ENCODE measurements at regions not wholly inside any gene's neighbourhood (a gene's known extent, or its start where the extent isn't known, plus 50 kb on each side); places are given as distances from the start of the nearest gene placed in this dataset.

DNA sequence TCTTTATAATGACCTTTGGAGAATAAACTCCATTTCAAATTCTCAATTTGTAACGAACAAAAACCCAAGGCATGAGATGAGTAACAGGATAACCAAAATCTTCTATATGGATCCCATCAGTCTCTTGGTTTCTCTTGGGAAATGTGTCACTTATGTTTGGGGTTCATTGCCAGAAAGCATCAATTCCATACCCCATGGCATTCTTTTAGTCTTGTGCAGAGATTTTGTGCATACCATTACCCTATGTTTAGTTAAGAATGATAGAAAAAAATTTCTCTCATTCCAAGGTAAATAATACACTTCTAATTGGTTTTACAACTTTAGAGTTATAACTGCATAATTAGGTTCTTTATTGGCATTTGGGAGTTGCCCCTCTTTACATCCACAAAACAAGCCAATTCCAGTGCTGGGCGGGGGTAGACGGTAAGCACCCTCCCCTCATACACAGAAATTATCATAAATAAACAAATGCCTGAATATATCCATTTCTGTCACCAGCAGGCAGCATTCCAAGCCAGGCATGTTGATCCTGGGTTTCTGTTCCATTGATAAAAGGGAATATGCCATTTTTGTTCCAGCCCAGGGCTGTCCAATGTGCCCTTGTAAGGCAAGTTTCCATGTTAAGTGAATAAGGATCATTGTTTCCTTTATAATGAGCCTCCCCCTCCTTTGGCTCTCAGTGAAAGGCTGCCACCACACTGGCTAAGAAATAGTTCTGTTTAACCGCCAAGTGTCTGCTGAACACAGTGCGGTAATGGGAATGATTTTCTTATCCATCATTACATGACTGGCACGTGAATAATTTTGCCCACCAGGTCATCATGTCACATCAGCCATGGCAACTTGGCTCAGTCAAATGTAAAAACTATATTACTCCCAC, 680.1 kb upstream of the ZEB2 start:
- no peaks in the 10 kb centered on the region for H3K9me3 ChIP-seq (replicated peaks in 1 of 11)
- H3K36me3 ChIP-seq = no peaks in the 10 kb centered on the region
- TF ChIP-seq Cebpa-rat (IDR thresholded peaks at IDR 0.05) = no peak
- H3K4me3 ChIP-seq = no peak overlapping the region
- no peak overlapping the region for H3K9ac ChIP-seq
- no peak overlapping the region for H3K27ac ChIP-seq
- H4K20me1 ChIP-seq = no peaks in the 10 kb centered on the region
- no peak overlapping the region for H3K4me2 ChIP-seq
- H3K27me3 ChIP-seq = no peaks in the 10 kb centered on the region
- no peaks in the 10 kb centered on the region for H3K4me1 ChIP-seq

DNA sequence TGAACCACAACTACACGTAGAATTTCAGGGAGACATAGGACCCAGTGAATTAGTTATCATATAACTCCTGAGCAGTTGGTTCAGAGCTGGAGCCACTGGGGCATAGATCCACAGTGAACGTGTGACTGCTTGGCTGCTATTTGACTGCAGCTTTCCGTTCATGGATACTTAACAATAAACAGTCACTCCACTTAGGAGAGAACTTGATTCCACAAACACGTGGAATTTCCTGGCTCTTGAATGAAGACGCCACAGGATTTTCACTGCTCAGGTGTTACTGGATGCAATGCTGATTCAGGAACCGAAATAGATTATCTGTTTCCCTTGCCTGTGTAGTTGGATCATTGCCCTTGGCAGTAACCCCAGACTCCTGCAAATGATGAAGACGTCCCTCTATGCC, 679.1 kb upstream of the ZEB2 start:
- no peak for TF ChIP-seq Cebpa-rat (IDR thresholded peaks at IDR 0.05)
- H3K4me2 ChIP-seq = no peak overlapping the region
- no peaks in the 10 kb centered on the region for H3K4me1 ChIP-seq
- H3K9ac ChIP-seq = no peak overlapping the region
- H3K4me3 ChIP-seq = no peak overlapping the region
- no peaks in the 10 kb centered on the region for H3K9me3 ChIP-seq (replicated peaks in 1 of 11)
- no peaks in the 10 kb centered on the region for H3K27me3 ChIP-seq
- H4K20me1 ChIP-seq = no peaks in the 10 kb centered on the region
- no peak overlapping the region for H3K27ac ChIP-seq
- no peaks in the 10 kb centered on the region for H3K36me3 ChIP-seq

DNA sequence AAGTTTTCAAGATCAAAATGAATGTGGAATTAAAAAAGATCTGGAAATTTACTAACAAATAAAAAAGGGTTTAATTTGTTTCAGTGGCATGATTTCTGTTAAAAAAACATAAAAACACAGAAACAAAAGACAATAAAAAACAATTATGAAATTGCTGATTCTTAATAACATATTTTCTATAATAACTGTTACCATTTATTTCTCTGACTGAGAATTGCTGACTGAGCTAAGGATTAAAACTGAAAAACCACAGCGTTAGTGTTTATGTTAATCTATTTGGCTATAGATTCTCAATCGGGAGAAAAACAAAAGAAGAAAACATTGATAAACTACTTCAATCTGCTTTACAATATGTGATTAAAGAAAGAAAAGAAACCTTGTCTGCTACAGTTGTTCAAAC, 678.6 kb upstream of the ZEB2 start:
- H3K9ac ChIP-seq = no peak overlapping the region
- H3K4me3 ChIP-seq = no peak overlapping the region
- H3K9me3 ChIP-seq (replicated peaks in 1 of 11) = no peaks in the 10 kb centered on the region
- no peaks in the 10 kb centered on the region for H3K36me3 ChIP-seq
- no peaks in the 10 kb centered on the region for H3K4me1 ChIP-seq
- no peaks in the 10 kb centered on the region for H3K27me3 ChIP-seq
- H4K20me1 ChIP-seq = no peaks in the 10 kb centered on the region
- H3K4me2 ChIP-seq = no peak overlapping the region
- no peak for TF ChIP-seq Cebpa-rat (IDR thresholded peaks at IDR 0.05)
- H3K27ac ChIP-seq = no peak overlapping the region

DNA sequence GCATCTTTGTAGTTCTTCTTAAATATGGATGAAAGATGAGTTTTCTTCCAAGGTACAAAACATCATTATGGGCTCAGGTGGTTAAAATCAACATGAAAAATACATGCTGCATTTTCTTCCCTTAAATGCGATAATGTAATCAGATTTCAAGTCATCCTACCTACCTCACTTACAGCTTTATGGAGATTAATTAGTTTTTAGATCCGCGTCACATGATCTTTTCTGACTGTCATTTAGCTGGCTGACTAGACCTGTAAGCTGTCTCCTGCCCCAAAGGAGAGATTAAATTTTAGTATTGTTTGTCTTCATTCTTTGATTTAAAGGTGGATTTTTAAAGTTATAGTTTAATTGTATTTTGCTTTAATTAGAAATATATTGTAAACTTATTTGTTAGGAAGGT, 678.0 kb upstream of the ZEB2 start:
- TF ChIP-seq Cebpa-rat (IDR thresholded peaks at IDR 0.05) = no peak
- Histone ChIP-seq H3K36me3 (no peaks in the 10 kb centered on the region), H3K9me3 (replicated peaks in 1 of 11) (no peaks in the 10 kb centered on the region), H4K20me1 (no peaks in the 10 kb centered on the region), H3K27me3 (no peaks in the 10 kb centered on the region), H3K4me1 (no peaks in the 10 kb centered on the region), H3K27ac (no peak overlapping the region), H3K4me3 (no peak overlapping the region), H3K4me2 (no peak overlapping the region), H3K9ac (no peak overlapping the region)

DNA sequence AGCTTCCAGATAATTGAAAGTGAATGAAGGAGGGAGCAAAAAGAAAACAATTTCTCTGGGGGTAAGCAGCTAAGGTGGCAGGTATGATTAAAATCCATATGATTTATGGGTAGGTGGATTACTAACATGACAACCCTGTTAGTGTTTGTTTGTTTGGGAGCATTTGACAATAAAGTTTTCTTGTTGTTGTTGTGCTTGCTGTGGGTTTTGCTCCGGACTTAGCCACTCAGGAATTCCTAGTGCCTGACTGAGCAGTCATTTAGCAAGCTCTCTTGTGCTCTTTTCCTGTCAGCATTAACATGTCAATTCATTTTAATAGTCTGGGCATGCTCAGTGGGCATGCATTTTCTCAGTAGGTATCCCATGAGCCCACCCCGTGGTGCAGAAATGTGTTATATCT, 674.8 kb upstream of the ZEB2 start:
- TF ChIP-seq Cebpa-rat (IDR thresholded peaks at IDR 0.05) = no peak
- Histone ChIP-seq H3K9me3 (replicated peaks in 1 of 11) (no peaks in the 10 kb centered on the region), H3K4me1 (peaks cover 0 to 15% (median 2%) of the 10 kb centered on the region in 10 experiments; a peak in 8 of 20 replicates), H3K9ac (no peak overlapping the region), H4K20me1 (no peaks in the 10 kb centered on the region), H3K36me3 (no peaks in the 10 kb centered on the region), H3K4me3 (no peak overlapping the region), H3K27me3 (no peaks in the 10 kb centered on the region), H3K27ac (no peak overlapping the region), H3K4me2 (no peak overlapping the region)

DNA sequence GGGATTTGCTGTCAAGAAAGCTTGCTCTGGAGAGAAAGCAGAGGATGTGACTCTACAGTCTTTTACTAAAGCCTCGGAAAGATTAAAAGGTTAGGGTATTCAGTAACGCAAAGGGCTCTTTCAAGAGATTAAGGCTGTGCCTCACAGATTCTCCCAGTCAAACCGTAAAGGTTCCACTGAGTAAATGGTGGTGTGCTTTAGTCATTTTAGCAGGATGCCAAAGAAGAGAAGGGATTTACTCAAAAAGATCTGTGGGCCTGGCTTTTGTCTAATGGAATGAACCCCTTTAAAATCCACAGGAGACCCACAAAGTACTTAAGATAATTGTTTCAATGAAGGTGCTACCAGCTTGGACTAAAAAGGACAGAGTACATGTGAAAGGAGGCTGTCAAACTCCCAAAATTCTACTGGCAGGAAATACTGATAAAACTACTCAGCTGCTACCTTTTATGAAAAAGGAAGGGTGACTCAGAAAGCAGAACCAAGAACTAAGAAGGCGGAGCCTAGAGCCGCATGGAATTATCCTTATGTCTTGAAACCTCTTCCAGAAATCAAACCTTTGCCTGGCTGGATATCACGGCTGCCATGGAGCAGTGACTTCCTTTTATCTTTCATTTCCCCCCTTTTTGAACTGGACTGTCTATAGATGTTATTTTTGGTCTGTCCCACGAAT, 670.2 kb upstream of the ZEB2 start:
- Histone ChIP-seq H3K4me3 (no peak overlapping the region), H3K9ac (no peak overlapping the region), H3K9me3 (replicated peaks in 1 of 11) (no peaks in the 10 kb centered on the region), H4K20me1 (no peaks in the 10 kb centered on the region), H3K27ac (peak overlapping the region in 2 of 11 experiments; percentile 28 to 53; a peak in 4 of 22 replicates), H3K27me3 (no peaks in the 10 kb centered on the region), H3K4me2 (peak overlapping the region in 4 of 11 experiments; percentile 11 to 70 (median 30); a peak in 7 of 22 replicates), H3K4me1 (peaks cover 0 to 42% (median 5%) of the 10 kb centered on the region in 10 experiments; a peak in 13 of 20 replicates), H3K36me3 (no peaks in the 10 kb centered on the region)
- TF ChIP-seq Cebpa-rat (IDR thresholded peaks at IDR 0.05) = no peak

DNA sequence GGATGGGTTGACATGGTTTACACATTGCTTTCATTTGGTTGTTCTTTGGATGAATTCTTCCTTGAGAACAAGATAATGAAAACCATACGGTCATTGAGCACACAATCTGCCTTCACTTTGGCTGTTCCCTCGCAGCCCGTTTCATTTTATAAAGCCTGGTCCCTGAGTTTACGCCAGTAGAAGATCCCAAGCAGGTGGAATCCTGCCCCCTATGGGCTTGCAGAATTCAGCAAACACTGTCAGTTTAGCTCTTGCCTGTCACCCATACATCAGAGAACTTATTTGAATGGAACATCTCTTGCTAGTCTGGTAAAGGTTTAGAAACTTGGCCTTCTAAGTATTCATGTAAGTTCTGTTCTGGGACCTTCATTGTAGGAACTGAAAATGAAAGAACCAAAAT, 666.4 kb upstream of the ZEB2 start:
- Histone ChIP-seq H3K4me3 (no peak overlapping the region), H3K36me3 (no peaks in the 10 kb centered on the region), H3K27me3 (no peaks in the 10 kb centered on the region), H3K9ac (no peak overlapping the region), H4K20me1 (no peaks in the 10 kb centered on the region), H3K4me2 (peak overlapping the region in 4 of 11 experiments; percentile 13 to 39 (median 16); a peak in 6 of 22 replicates), H3K4me1 (peaks cover 0 to 47% (median 7%) of the 10 kb centered on the region in 10 experiments; a peak in 13 of 20 replicates), H3K27ac (no peak overlapping the region), H3K9me3 (replicated peaks in 1 of 11) (no peaks in the 10 kb centered on the region)
- no peak for TF ChIP-seq Cebpa-rat (IDR thresholded peaks at IDR 0.05)

DNA sequence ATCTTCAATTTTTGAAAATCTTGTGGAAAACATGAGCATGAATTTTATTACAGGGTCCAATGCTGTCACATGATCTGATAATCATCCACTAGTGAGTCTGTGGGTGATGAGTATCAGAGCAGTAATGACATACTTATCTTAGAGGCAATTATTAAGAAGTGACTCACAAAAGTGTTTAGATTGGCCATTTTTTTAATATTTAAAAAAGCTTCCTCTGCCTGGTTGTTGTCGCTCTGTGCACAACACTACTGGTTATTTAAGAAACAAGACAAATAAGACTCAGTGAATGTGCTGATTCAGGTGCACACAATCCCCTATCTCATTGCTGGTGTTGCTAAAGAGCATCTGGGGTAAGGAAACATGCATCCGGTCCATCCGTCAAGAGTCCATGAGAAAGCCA, 665.8 kb upstream of the ZEB2 start:
- Histone ChIP-seq H3K9ac (no peak overlapping the region), H3K4me2 (peak overlapping the region in 2 of 11 experiments; percentile 8 to 18; a peak in 2 of 22 replicates)

DNA sequence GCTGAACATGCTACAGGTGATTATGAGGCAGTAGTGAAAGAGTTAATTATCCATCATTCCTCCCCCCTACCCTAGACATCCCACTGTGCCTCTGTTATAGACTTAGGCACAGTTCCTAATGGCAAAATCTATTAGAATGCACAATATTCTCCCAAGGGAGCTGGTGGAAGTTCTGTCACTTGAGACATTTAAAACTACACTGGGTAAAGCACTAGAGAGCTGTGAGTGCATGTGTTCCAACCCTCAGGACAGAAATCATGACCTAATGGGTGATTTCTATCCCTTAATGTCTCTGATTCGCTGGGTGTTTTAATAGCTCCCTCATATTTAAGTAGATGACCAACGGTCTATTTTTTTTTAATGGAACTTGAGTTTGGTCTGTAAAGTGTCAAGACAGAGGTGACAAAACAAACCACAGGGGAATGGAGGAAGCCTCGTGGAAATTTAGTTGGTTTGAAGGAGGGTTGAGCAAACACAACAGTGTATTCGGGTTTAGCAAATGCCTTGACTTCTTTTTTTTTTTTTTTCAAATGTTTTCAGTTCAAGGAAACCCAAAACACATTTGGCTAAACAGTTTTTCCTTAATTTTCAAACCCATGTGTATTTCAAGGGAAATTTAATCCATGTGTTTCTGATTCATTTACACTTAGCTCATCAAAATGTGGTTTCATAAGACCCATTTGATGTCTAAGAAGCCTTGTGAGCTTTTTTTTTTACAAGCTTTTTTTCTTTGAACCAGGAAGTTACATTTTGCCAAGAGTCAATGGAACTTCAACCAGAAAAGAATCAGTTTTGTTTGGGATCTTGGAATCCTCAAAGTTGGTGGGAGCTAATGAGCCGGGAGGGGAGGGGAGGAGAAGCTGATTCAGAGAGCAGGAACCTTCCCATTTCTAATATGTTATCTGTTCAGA, 665.1 kb upstream of the ZEB2 start:
- Histone ChIP-seq H3K9ac (no peak overlapping the region), H3K4me2 (peak overlapping the region in 2 of 11 experiments; percentile 8 to 9; a peak in 2 of 22 replicates), H3K36me3 (no peaks in the 10 kb centered on the region), H4K20me1 (no peaks in the 10 kb centered on the region), H3K27ac (no peak overlapping the region), H3K9me3 (replicated peaks in 1 of 11) (no peaks in the 10 kb centered on the region), H3K27me3 (no peaks in the 10 kb centered on the region), H3K4me3 (no peak overlapping the region), H3K4me1 (peaks cover 0 to 35% (median 4%) of the 10 kb centered on the region in 10 experiments; a peak in 12 of 20 replicates)
- no peak for TF ChIP-seq Cebpa-rat (IDR thresholded peaks at IDR 0.05)

More for the DNA sequence above, 665.8 kb upstream of the ZEB2 start:
- H3K27ac ChIP-seq = no peak overlapping the region
- TF ChIP-seq Cebpa-rat (IDR thresholded peaks at IDR 0.05) = no peak
- H3K27me3 ChIP-seq = no peaks in the 10 kb centered on the region
- H3K4me3 ChIP-seq = no peak overlapping the region
- H3K4me1 ChIP-seq = peaks cover 0 to 42% (median 7%) of the 10 kb centered on the region in 10 experiments; a peak in 13 of 20 replicates
- no peaks in the 10 kb centered on the region for H3K9me3 ChIP-seq (replicated peaks in 1 of 11)
- no peaks in the 10 kb centered on the region for H3K36me3 ChIP-seq
- H4K20me1 ChIP-seq = no peaks in the 10 kb centered on the region
